ENCODE measurements at regions not wholly inside any gene's neighbourhood (a gene's known extent, or its start where the extent isn't known, plus 50 kb on each side); places are given as distances from the start of the nearest gene placed in this dataset.

DNA sequence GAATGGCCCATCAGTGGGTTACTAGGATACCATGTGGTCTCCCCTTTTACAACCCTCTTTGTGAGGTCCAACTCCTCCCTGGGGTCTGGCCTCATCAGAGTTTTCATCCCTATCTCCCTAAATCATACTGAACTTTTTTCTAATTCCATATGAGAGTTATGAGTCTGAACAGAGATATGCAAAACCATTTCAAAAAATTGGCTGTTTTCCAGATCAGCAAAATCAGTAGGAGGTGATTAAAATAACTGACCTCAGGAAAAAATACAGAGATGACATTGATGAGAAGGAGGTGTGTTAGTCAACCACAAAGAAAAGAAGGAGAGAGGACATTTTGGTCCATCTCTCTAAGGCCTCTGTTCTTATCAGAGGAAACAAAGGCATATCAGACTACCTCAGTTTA is 200.8 kb upstream of the CFAP20DC start:
- no peak for TF ChIP-seq POLR2A (IDR thresholded peaks at IDR 0.05)
- TF ChIP-seq, protein P1, sequence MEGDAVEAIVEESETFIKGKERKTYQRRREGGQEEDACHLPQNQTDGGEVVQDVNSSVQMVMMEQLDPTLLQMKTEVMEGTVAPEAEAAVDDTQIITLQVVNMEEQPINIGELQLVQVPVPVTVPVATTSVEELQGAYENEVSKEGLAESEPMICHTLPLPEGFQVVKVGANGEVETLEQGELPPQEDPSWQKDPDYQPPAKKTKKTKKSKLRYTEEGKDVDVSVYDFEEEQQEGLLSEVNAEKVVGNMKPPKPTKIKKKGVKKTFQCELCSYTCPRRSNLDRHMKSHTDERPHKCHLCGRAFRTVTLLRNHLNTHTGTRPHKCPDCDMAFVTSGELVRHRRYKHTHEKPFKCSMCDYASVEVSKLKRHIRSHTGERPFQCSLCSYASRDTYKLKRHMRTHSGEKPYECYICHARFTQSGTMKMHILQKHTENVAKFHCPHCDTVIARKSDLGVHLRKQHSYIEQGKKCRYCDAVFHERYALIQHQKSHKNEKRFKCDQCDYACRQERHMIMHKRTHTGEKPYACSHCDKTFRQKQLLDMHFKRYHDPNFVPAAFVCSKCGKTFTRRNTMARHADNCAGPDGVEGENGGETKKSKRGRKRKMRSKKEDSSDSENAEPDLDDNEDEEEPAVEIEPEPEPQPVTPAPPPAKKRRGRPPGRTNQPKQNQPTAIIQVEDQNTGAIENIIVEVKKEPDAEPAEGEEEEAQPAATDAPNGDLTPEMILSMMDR (IDR thresholded peaks at IDR 0.05), result no peak
